Type B pancreatic cell (in vitro differentiated cells): ENCODE measurements at regions not wholly inside any gene's neighbourhood (a gene's known extent, or its start where the extent isn't known, plus 50 kb on each side); places are given as distances from the start of the nearest gene placed in this dataset.

Source experiments
- DNase-seq: peaks from one replicate; pipeline ENCODE4 v3.0.0; 2021; ENCODE audit warnings: mixed read lengths; ENCODE audit not compliant: unreplicated experiment; ENCODE audit errors: extremely low spot score
- H3K27ac Mint-ChIP-seq: 2 replicates; pipeline ENCODE4 v1.8.0; 2021; ENCODE audit warnings: mild to moderate bottlenecking, mixed read lengths
- H3K27me3 Mint-ChIP-seq: 2 replicates; pipeline ENCODE4 v1.8.0; 2021; ENCODE audit warnings: mixed read lengths
- H3K36me3 Mint-ChIP-seq: 2 replicates; pipeline ENCODE4 v1.8.0; 2021; ENCODE audit warnings: mixed read lengths
- H3K4me1 Mint-ChIP-seq: one replicate; pipeline ENCODE4 v1.8.0; 2021; ENCODE audit warnings: mixed read lengths; ENCODE audit not compliant: unreplicated experiment
- H3K4me3 Mint-ChIP-seq: 2 replicates; pipeline ENCODE4 v1.8.0; 2021; ENCODE audit warnings: mild to moderate bottlenecking, mixed read lengths
- H3K9me3 Mint-ChIP-seq: 2 replicates; pipeline ENCODE4 v1.8.0; 2021; ENCODE audit warnings: mixed read lengths
- CTCF ChIP-seq: fragments of 200-600 bp; sonication (generic); conservative IDR thresholded peaks from 2 replicates; pipeline ENCODE4 v1.5.0; 2021; ENCODE audit warnings: antibody characterized with exemption, mild to moderate bottlenecking

GRCh38 chr16:59202233-59202862 lies 468.2 kb upstream of the GOT2 start:
- H3K9me3 Mint-ChIP-seq = no peaks in the 10 kb centered on the region
- H3K4me3 Mint-ChIP-seq = no peak overlapping the region
- H3K36me3 Mint-ChIP-seq = no peaks in the 10 kb centered on the region
- TF ChIP-seq CTCF = no peak
- no peaks in the 10 kb centered on the region for H3K4me1 Mint-ChIP-seq
- DNase-seq = no peak
- H3K27me3 Mint-ChIP-seq = no peaks in the 10 kb centered on the region
- no peak overlapping the region for H3K27ac Mint-ChIP-seq

- Mint-ChIP-seq H3K36me3 (no peaks in the 10 kb centered on the region), H3K27ac (no peak overlapping the region), H3K27me3 (no peaks in the 10 kb centered on the region), H3K9me3 (no peaks in the 10 kb centered on the region), H3K4me1 (no peaks in the 10 kb centered on the region), H3K4me3 (no peak overlapping the region)
- no peak for DNase-seq
- TF ChIP-seq CTCF = no peak
Measured at GRCh38 chr16:59201821-59202220, 467.7 kb upstream of the GOT2 start.

- H3K36me3 Mint-ChIP-seq = no peaks in the 10 kb centered on the region
- H3K9me3 Mint-ChIP-seq = no peaks in the 10 kb centered on the region
- H3K4me1 Mint-ChIP-seq = no peaks in the 10 kb centered on the region
- no peak overlapping the region for H3K4me3 Mint-ChIP-seq
- no peak for DNase-seq
- no peak overlapping the region for H3K27ac Mint-ChIP-seq
- H3K27me3 Mint-ChIP-seq = no peaks in the 10 kb centered on the region
- no peak for TF ChIP-seq CTCF
Measured at GRCh38 chr16:59201160-59201559, 467.0 kb upstream of the GOT2 start.

GRCh38 chr16:59198487-59198886 lies 464.4 kb upstream of the GOT2 start:
- no peak for DNase-seq
- no peaks in the 10 kb centered on the region for H3K9me3 Mint-ChIP-seq
- H3K36me3 Mint-ChIP-seq = no peaks in the 10 kb centered on the region
- no peaks in the 10 kb centered on the region for H3K27me3 Mint-ChIP-seq
- no peak overlapping the region for H3K4me3 Mint-ChIP-seq
- no peak overlapping the region for H3K27ac Mint-ChIP-seq
- H3K4me1 Mint-ChIP-seq = no peaks in the 10 kb centered on the region
- TF ChIP-seq CTCF = no peak

GRCh38 chr16:59195242-59195641 lies 461.1 kb upstream of the GOT2 start:
- no peak overlapping the region for H3K27ac Mint-ChIP-seq
- H3K4me1 Mint-ChIP-seq = no peaks in the 10 kb centered on the region
- H3K4me3 Mint-ChIP-seq = no peak overlapping the region
- TF ChIP-seq CTCF = no peak
- no peak for DNase-seq
- H3K27me3 Mint-ChIP-seq = no peaks in the 10 kb centered on the region
- H3K9me3 Mint-ChIP-seq = no peaks in the 10 kb centered on the region
- no peaks in the 10 kb centered on the region for H3K36me3 Mint-ChIP-seq

- H3K27ac Mint-ChIP-seq = no peak overlapping the region
- H3K36me3 Mint-ChIP-seq = no peaks in the 10 kb centered on the region
- H3K27me3 Mint-ChIP-seq = no peaks in the 10 kb centered on the region
Measured at GRCh38 chr16:59193637-59194036, 459.5 kb upstream of the GOT2 start.

More at GRCh38 chr16:59193637-59194036, 459.5 kb upstream of the GOT2 start:
- Mint-ChIP-seq H3K9me3 (no peaks in the 10 kb centered on the region), H3K4me1 (no peaks in the 10 kb centered on the region), H3K4me3 (no peak overlapping the region)
- DNase-seq = no peak
- TF ChIP-seq CTCF = no peak
